ENCODE measurements at regions not wholly inside any gene's neighbourhood (a gene's known extent, or its start where the extent isn't known, plus 50 kb on each side); places are given as distances from the start of the nearest gene placed in this dataset.

- intact Hi-C loops (cut with DNase I): no loop called here
- DNase-seq: no peak
Observed at GRCh38 chr5:56512313-56512996, 279.3 kb upstream of the ANKRD55 start.

GRCh38 chr5:56511326-56511841 lies 278.3 kb upstream of the ANKRD55 start:
- no peak for DNase-seq
- intact Hi-C loops (cut with DNase I): no loop called here

- intact Hi-C loops (cut with DNase I): no loop called here
- DNase-seq: no peak
Observed at GRCh38 chr5:56508249-56508648, 275.1 kb upstream of the ANKRD55 start.

GRCh38 chr5:56507351-56507930 lies 274.3 kb upstream of the ANKRD55 start:
- DNase-seq: no peak
- intact Hi-C loops (cut with DNase I): no loop called here

- intact Hi-C loops (cut with DNase I): no loop called here
- no peak for DNase-seq
Observed at GRCh38 chr5:56506211-56506965, 273.3 kb upstream of the ANKRD55 start.

- intact Hi-C loops (cut with DNase I): no loop called here
- DNase-seq: no peak
Observed at GRCh38 chr5:56503929-56504328, 270.8 kb upstream of the ANKRD55 start.

- intact Hi-C loops (cut with DNase I): no loop called here
Observed at GRCh38 chr5:56501781-56502557, 268.8 kb upstream of the ANKRD55 start.

GRCh38 chr5:56499901-56500300 lies 266.8 kb upstream of the ANKRD55 start:
- no peak for DNase-seq
- intact Hi-C loops (cut with DNase I): no loop called here

More at GRCh38 chr5:56501781-56502557, 268.8 kb upstream of the ANKRD55 start:
- no peak for DNase-seq

- intact Hi-C loops (cut with DNase I): no loop called here
- DNase-seq: no peak
Observed at GRCh38 chr5:56499491-56499890, 266.4 kb upstream of the ANKRD55 start.

- no peak for DNase-seq
- intact Hi-C loops (cut with DNase I): no loop called here
Observed at GRCh38 chr5:56498759-56499395, 265.7 kb upstream of the ANKRD55 start.

- intact Hi-C loops (cut with DNase I): no loop called here
- DNase-seq: no peak
Observed at GRCh38 chr5:56496581-56497063, 263.5 kb upstream of the ANKRD55 start.

- intact Hi-C loops (cut with DNase I): no loop called here
- no peak for DNase-seq
Observed at GRCh38 chr5:56494300-56494731, 261.2 kb upstream of the ANKRD55 start.

- intact Hi-C loops (cut with DNase I): no loop called here
- DNase-seq: no peak
Observed at GRCh38 chr5:56493766-56494165, 260.6 kb upstream of the ANKRD55 start.

GRCh38 chr5:56493308-56493707 lies 260.2 kb upstream of the ANKRD55 start:
- no peak for DNase-seq
- intact Hi-C loops (cut with DNase I): no loop called here

- intact Hi-C loops (cut with DNase I): no loop called here
- DNase-seq: no peak
Observed at GRCh38 chr5:56492812-56493211, 259.7 kb upstream of the ANKRD55 start.

- no peak for DNase-seq
- intact Hi-C loops (cut with DNase I): no loop called here
Observed at GRCh38 chr5:56490971-56491468, 257.9 kb upstream of the ANKRD55 start.

- no peak for DNase-seq
- intact Hi-C loops (cut with DNase I): loop anchor here (10.0 kb wide), 1 partner anchor 326 kb away; the partner anchor contains the start of gene MAP3K1
Observed at GRCh38 chr5:56489272-56489671, 256.1 kb upstream of the ANKRD55 start.

- no peak for DNase-seq
- intact Hi-C loops (cut with DNase I): loop anchor here (10.0 kb wide), 1 partner anchor 327 kb away; the partner anchor contains the start of gene MAP3K1
Observed at GRCh38 chr5:56487528-56488115, 254.5 kb upstream of the ANKRD55 start.
